ENCODE measurements at regions not wholly inside any gene's neighbourhood (a gene's known extent, or its start where the extent isn't known, plus 50 kb on each side); places are given as distances from the start of the nearest gene placed in this dataset.
"Not testable (repeated sequence)": the region's sequence is repeated elsewhere in the genome, so short reads cannot be mapped to it uniquely, and the experiment has no call there.

- no peak for DNase-seq (ENCODE audit: low read depth)
These were observed 73.2 kb upstream of the SGIP1 start for GRCh38 chr1:66460776-66461175.

- no peak for DNase-seq (ENCODE audit: low read depth)
These were observed 71.6 kb upstream of the SGIP1 start for GRCh38 chr1:66462313-66462712.

- no peak for DNase-seq (ENCODE audit: low read depth)
These were observed 69.6 kb upstream of the SGIP1 start for GRCh38 chr1:66464351-66464750.

GRCh38 chr1:66464802-66465201 lies 69.2 kb upstream of the SGIP1 start:
- peak; percentile 100 for DNase-seq (ENCODE audit: low read depth)

- DNase-seq (ENCODE audit: low read depth): peak; percentile 75
These were observed 67.3 kb upstream of the SGIP1 start for GRCh38 chr1:66466695-66467094.

- no peak for DNase-seq (ENCODE audit: low read depth)
These were observed 65.2 kb upstream of the SGIP1 start for GRCh38 chr1:66468722-66469121.

- no peak for DNase-seq (ENCODE audit: low read depth)
These were observed 58.0 kb upstream of the SGIP1 start for GRCh38 chr1:66475940-66476339.

GRCh38 chr1:66476774-66477173 lies 57.2 kb upstream of the SGIP1 start:
- peak; percentile 46 for DNase-seq (ENCODE audit: low read depth)

GRCh38 chr1:66478116-66478515 lies 55.8 kb upstream of the SGIP1 start:
- peak; percentile 81 for DNase-seq (ENCODE audit: low read depth)

- no peak for DNase-seq (ENCODE audit: low read depth)
These were observed 53.8 kb upstream of the SGIP1 start for GRCh38 chr1:66480162-66480561.

- DNase-seq (ENCODE audit: low read depth): not testable (repeated sequence)
These were observed 52.7 kb upstream of the SGIP1 start for GRCh38 chr1:66481215-66481614.
